ENCODE measurements at regions not wholly inside any gene's neighbourhood (a gene's known extent, or its start where the extent isn't known, plus 50 kb on each side); places are given as distances from the start of the nearest gene placed in this dataset.
"Not testable (repeated sequence)": the region's sequence is repeated elsewhere in the genome, so short reads cannot be mapped to it uniquely, and the experiment has no call there.

DNA sequence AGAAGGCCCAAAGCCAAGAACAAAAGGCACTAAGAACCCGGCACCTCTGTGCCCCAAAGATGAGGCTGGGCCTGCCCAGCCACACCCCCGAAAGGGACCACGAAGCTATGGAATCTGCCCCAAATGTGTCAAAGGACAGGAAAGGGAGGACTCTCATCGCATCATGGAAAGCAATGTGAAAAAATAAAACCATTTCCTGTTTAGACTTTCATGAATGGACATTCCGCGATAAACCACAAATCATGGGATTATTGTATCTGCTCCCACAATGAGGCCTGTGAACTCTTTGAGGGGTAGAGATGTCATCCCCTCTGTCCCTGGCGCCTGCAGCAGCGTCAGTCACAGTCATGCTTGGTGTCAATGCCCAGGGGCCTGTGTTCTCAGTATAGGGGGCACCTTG is 135.0 kb downstream of the COPRS start:
- intact Hi-C loops (cut with DNase I), result no loop called here

DNA sequence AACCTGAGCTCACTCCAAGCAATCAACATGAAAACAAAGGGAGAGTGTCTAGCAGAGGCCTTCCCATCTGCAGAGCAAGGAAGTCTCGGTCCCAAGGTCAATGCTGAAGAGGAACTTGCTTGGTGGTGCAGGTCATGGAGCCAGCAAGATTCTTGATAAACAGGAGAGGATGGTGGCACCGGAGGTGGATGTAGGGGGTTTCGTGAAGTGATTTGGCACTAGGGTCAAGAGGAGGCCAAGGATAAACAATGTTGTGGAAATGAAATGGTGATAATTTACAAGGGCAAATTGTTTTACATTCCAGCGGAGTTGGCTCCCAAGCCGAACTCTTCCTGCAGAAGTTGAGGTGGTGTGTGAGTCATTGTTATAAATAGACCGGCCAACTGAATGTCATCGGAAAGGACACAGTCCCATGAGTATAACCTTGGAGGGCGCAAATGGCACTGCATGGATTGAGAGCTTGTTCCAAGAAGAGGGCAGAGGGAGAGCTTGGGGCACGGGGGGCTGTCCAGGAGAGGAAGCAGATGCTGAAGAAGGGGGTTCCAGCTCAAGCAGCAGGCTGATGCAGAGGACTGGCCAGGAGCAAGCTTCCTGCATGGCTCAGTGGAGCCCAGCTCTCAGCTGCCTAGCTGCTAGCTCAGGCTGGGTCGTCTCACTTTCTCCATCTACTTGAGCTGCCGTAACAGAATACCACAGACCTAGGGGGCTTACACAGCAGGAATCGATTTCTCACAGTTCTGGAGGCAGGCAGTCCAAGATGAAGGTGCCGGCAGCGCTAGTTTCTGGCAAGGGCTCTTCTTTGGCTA is 136.6 kb downstream of the COPRS start:
- Histone ChIP-seq H3K27ac (no peak overlapping the region), H3K4me1 (no peaks in the 10 kb centered on the region), H3K4me3 (no peak overlapping the region), H3K9me3 (no peaks in the 10 kb centered on the region), H3K27me3 (ENCODE audit: insufficient read depth in 3 of 3, low read length in 2 of 3) (no peaks in the 10 kb centered on the region), H3K36me3 (ENCODE audit: insufficient read depth in 1 of 2, low read depth in 1 of 2) (no peaks in the 10 kb centered on the region)
- intact Hi-C loops (cut with DNase I), result no loop called here
- TF ChIP-seq, protein P1, sequence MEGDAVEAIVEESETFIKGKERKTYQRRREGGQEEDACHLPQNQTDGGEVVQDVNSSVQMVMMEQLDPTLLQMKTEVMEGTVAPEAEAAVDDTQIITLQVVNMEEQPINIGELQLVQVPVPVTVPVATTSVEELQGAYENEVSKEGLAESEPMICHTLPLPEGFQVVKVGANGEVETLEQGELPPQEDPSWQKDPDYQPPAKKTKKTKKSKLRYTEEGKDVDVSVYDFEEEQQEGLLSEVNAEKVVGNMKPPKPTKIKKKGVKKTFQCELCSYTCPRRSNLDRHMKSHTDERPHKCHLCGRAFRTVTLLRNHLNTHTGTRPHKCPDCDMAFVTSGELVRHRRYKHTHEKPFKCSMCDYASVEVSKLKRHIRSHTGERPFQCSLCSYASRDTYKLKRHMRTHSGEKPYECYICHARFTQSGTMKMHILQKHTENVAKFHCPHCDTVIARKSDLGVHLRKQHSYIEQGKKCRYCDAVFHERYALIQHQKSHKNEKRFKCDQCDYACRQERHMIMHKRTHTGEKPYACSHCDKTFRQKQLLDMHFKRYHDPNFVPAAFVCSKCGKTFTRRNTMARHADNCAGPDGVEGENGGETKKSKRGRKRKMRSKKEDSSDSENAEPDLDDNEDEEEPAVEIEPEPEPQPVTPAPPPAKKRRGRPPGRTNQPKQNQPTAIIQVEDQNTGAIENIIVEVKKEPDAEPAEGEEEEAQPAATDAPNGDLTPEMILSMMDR (IDR thresholded peaks at IDR 0.05), result no peak
- ATAC-seq, result peak in 3 of 4 donors; percentile 52 to 79 (median 74)
- WGBS, 3 donors, result 34 to 40% (median 37%) methylated on average over 14 of the region's 14 CpGs
- no peak for DNase-seq

More for the DNA sequence above, 135.0 kb downstream of the COPRS start:
- H3K36me3 ChIP-seq (ENCODE audit: insufficient read depth in 1 of 2, low read depth in 1 of 2), result no peaks in the 10 kb centered on the region
- no peak for ATAC-seq
- TF ChIP-seq, protein P1 (IDR thresholded peaks at IDR 0.05), result no peak
- no peak overlapping the region for H3K4me3 ChIP-seq
- H3K27me3 ChIP-seq (ENCODE audit: insufficient read depth in 3 of 3, low read length in 2 of 3), result no peaks in the 10 kb centered on the region
- no peaks in the 10 kb centered on the region for H3K9me3 ChIP-seq
- H3K27ac ChIP-seq, result no peak overlapping the region
- no peaks in the 10 kb centered on the region for H3K4me1 ChIP-seq
- 80 to 82% (median 80%) methylated on average over 8 of the region's 8 CpGs for WGBS, 3 donors
- DNase-seq, result no peak

DNA sequence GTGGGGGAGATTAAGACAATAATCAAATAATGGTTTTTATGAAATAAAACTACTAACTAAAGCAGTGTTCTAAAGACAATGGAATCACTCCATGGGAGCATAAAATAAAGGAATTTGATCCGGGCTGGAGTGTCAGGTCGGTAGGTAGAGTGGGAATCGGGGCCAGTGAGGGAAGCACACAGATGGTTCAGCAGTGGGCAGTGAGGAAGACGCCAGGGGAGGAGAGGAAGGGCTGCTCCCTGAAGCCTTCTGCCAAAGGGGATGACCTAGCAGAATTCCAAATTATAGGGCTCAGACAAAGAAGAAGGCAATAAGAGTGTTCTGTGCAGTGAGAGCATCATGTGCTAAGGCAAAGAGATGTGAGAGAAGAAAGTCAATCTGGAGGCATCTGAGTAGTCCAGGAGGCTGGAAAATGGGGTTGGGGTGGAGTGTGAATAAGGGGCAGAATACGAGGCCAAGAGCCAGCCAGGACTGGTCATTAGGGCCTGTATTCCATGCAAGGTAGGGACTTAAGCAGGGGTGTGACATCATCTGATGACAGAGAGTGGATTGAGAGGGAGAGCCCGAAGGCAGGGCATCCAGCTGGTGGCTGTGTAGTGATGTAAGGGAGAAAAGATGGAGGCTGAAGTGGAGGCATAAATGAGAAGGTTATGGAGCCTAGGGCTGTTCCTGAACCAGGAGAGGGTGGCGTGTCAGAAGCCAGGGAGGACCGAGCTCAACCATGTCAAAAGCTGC is 137.6 kb downstream of the COPRS start:
- intact Hi-C loops (cut with DNase I), result no loop called here
- no peaks in the 10 kb centered on the region for H3K9me3 ChIP-seq
- H3K27me3 ChIP-seq (ENCODE audit: insufficient read depth in 3 of 3, low read length in 2 of 3), result no peaks in the 10 kb centered on the region
- 77 to 82% (median 78%) methylated on average over 8 of the region's 8 CpGs for WGBS, 3 donors
- no peak for ATAC-seq
- no peaks in the 10 kb centered on the region for H3K36me3 ChIP-seq (ENCODE audit: insufficient read depth in 1 of 2, low read depth in 1 of 2)
- H3K27ac ChIP-seq, result no peak overlapping the region
- H3K4me3 ChIP-seq, result no peak overlapping the region
- DNase-seq, result no peak
- TF ChIP-seq, protein P1 (IDR thresholded peaks at IDR 0.05), result no peak
- H3K4me1 ChIP-seq, result no peaks in the 10 kb centered on the region

DNA sequence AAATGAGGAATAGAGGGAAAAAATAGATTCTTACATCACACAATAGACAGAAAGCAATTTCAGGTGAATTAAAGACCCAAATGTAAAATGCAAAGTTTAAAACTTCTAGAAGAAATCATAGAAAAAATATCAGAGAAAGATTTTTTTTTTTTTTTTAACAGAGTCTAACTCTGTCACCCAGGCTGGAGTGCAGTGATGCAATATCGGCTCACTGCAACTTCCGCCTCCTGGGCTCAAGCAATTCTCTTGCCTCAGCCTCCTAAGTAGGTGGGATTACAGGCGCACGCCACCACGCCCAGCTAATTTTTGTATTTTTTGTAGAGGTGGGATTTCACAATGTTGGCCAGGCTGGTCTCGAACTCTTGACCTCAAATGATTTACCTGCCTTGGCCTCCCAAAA is 141.8 kb downstream of the COPRS start:
- H3K27me3 ChIP-seq (ENCODE audit: insufficient read depth in 3 of 3, low read length in 2 of 3); DNase-seq; H3K36me3 ChIP-seq (ENCODE audit: insufficient read depth in 1 of 2, low read depth in 1 of 2); H3K27ac ChIP-seq; H3K4me1 ChIP-seq; intact Hi-C loops (cut with DNase I); ATAC-seq; H3K4me3 ChIP-seq; H3K9me3 ChIP-seq: not testable (repeated sequence)
- WGBS, 3 donors, result 94 to 97% (median 96%) methylated on average over 6 of the region's 6 CpGs

DNA sequence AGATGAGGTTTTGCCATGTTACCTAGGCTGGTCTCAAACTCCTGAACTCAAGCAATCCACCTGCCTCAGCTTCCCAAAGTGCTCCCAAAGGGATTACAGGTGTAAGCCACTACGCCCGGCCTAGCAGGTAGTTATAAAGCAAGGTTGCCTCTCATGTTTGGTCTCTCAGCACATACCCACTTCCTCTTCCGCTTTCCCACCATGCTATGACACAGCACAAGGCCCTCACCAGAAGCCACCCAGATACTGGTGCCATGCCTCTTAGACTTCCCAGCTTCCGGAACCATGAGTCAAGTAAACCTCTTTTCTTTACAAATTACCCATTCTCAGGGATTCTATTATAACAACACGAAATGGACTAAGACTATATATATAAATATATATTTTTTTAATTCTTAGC is 143.6 kb downstream of the COPRS start:
- intact Hi-C loops (cut with DNase I), result no loop called here
- ATAC-seq (no peak), DNase-seq (no peak)
- Histone ChIP-seq H3K4me1 (no peaks in the 10 kb centered on the region), H3K27ac (no peak overlapping the region), H3K9me3 (no peaks in the 10 kb centered on the region), H3K36me3 (ENCODE audit: insufficient read depth in 1 of 2, low read depth in 1 of 2) (no peaks in the 10 kb centered on the region), H3K4me3 (no peak overlapping the region), H3K27me3 (ENCODE audit: insufficient read depth in 3 of 3, low read length in 2 of 3) (no peaks in the 10 kb centered on the region)
- WGBS, 3 donors, result 90 to 96% (median 90%) methylated on average over 5 of the region's 5 CpGs
- TF ChIP-seq, protein P1 (IDR thresholded peaks at IDR 0.05), result no peak

Measured in psoas muscle (tissue), 7 donors.